Uterus (tissue), 3 donors: ENCODE measurements at regions not wholly inside any gene's neighbourhood (a gene's known extent, or its start where the extent isn't known, plus 50 kb on each side); places are given as distances from the start of the nearest gene placed in this dataset.
"Not testable (repeated sequence)": the region's sequence is repeated elsewhere in the genome, so short reads cannot be mapped to it uniquely, and the experiment has no call there.

Experiments
- DNase-seq, 2 donors: peaks; one replicate each; pipeline ENCODE4 v3.0.0-alpha.2; 2019 to 2020
- H3K27ac ChIP-seq, 2 donors: fragments of 200-600 bp; sonication (generic); 1 replicate in 1 of 2; 2 replicates in 1 of 2; pipeline ENCODE4 v1.5.1; 2016 to 2018
- H3K27me3 ChIP-seq, 2 donors: fragments of 200-600 bp; sonication (generic); one replicate each; pipeline ENCODE4 v1.5.1; 2018 to 2019; ENCODE audit warnings: control low read depth in 1 of 2
- H3K36me3 ChIP-seq, 2 donors: fragments of 200-600 bp; sonication (generic); one replicate each; pipeline ENCODE4 v1.5.1; 2019; ENCODE audit warnings: control low read depth in 1 of 2
- H3K4me1 ChIP-seq, 2 donors: fragments of 200-600 bp; sonication (generic); one replicate each; pipeline ENCODE4 v1.5.1; 2018 to 2019; ENCODE audit warnings: control low read depth in 1 of 2
- H3K4me3 ChIP-seq, 2 donors: fragments of 200-600 bp; sonication (generic); 1 replicate in 1 of 2; 2 replicates in 1 of 2; pipeline ENCODE4 v1.5.1; 2018 to 2019; ENCODE audit warnings: mild to moderate bottlenecking in 1 of 2
- H3K9me3 ChIP-seq, 2 donors: fragments of 200-600 bp; sonication (generic); one replicate each; pipeline ENCODE4 v1.5.1; 2019; ENCODE audit warnings: control low read depth in 1 of 2
- CTCF ChIP-seq, 4 experiments: fragments of 200-600 bp in 2 of 4; fragments of 450-650 bp in 2 of 4; sonication (generic) in 2 of 4; IDR thresholded peaks; one replicate each; pipeline ENCODE4 v1.5.1; 2016 to 2019; ENCODE audit warnings: antibody characterized with exemption in 4 of 4, mild to moderate bottlenecking in 2 of 4, moderate library complexity in 1 of 4
- POLR2A ChIP-seq, 2 donors: fragments of 450-650 bp; IDR thresholded peaks; one replicate each; pipeline ENCODE4 v1.6.1; 2016; ENCODE audit warnings: antibody characterized with exemption in 2 of 2, mild to moderate bottlenecking in 1 of 2, moderate library complexity in 1 of 2
- intact Hi-C: fragments of 100-400 bp; cut with DNase I; formaldehyde crosslinking; loops from one replicate; pipeline ENCODE4 v1.15.1; 2023; ENCODE audit warnings: low total_unique reads
- donor health status: DM: yes; HTN: yes; CAD: no.

- DNase-seq = no peak
- H3K27me3 ChIP-seq = no peaks in the 10 kb centered on the region
- H3K4me1 ChIP-seq = no peaks in the 10 kb centered on the region
- H3K27ac ChIP-seq = no peak overlapping the region
- intact Hi-C loops = no loop called here
- no peaks in the 10 kb centered on the region for H3K9me3 ChIP-seq
- no peaks in the 10 kb centered on the region for H3K36me3 ChIP-seq
- no peak overlapping the region for H3K4me3 ChIP-seq
- no peak for TF ChIP-seq POLR2A (IDR thresholded peaks at IDR 0.05)
- TF ChIP-seq CTCF (IDR thresholded peaks at IDR 0.05) = no peak
These were observed 621.5 kb upstream of the LUZP2 start for GRCh38 chr11:23875176-23875850.

GRCh38 chr11:23883426-23884048 lies 613.3 kb upstream of the LUZP2 start:
- H3K27me3 ChIP-seq, intact Hi-C loops, H3K4me3 ChIP-seq, H3K36me3 ChIP-seq, H3K27ac ChIP-seq, H3K9me3 ChIP-seq, H3K4me1 ChIP-seq, DNase-seq: not testable (repeated sequence)

GRCh38 chr11:23884341-23884740 lies 612.5 kb upstream of the LUZP2 start:
- no peak overlapping the region for H3K27ac ChIP-seq
- no peak for TF ChIP-seq CTCF (IDR thresholded peaks at IDR 0.05)
- TF ChIP-seq POLR2A (IDR thresholded peaks at IDR 0.05) = no peak
- intact Hi-C loops = no loop called here
- no peaks in the 10 kb centered on the region for H3K9me3 ChIP-seq
- no peaks in the 10 kb centered on the region for H3K36me3 ChIP-seq
- no peak for DNase-seq
- H3K4me1 ChIP-seq = no peaks in the 10 kb centered on the region
- H3K27me3 ChIP-seq = no peaks in the 10 kb centered on the region
- H3K4me3 ChIP-seq = no peak overlapping the region

GRCh38 chr11:23885801-23886200 lies 611.1 kb upstream of the LUZP2 start:
- intact Hi-C loops = no loop called here
- H3K36me3 ChIP-seq = no peaks in the 10 kb centered on the region

GRCh38 chr11:23887122-23887521 lies 609.7 kb upstream of the LUZP2 start:
- H3K27me3 ChIP-seq, H3K36me3 ChIP-seq, H3K27ac ChIP-seq, intact Hi-C loops, H3K9me3 ChIP-seq, H3K4me3 ChIP-seq, DNase-seq, H3K4me1 ChIP-seq: not testable (repeated sequence)

More at GRCh38 chr11:23885801-23886200, 611.1 kb upstream of the LUZP2 start:
- Histone ChIP-seq H3K9me3 (no peaks in the 10 kb centered on the region), H3K4me3 (no peak overlapping the region), H3K4me1 (no peaks in the 10 kb centered on the region), H3K27ac (no peak overlapping the region), H3K27me3 (no peaks in the 10 kb centered on the region)
- no peak for DNase-seq
- TF ChIP-seq POLR2A (IDR thresholded peaks at IDR 0.05) (no peak), CTCF (IDR thresholded peaks at IDR 0.05) (no peak)

- H3K36me3 ChIP-seq = no peaks in the 10 kb centered on the region
- intact Hi-C loops = no loop called here
- H3K27ac ChIP-seq = no peak overlapping the region
- DNase-seq = no peak
- H3K9me3 ChIP-seq = no peaks in the 10 kb centered on the region
- no peaks in the 10 kb centered on the region for H3K27me3 ChIP-seq
- H3K4me3 ChIP-seq = no peak overlapping the region
- TF ChIP-seq POLR2A (IDR thresholded peaks at IDR 0.05) = no peak
- no peak for TF ChIP-seq CTCF (IDR thresholded peaks at IDR 0.05)
- H3K4me1 ChIP-seq = no peaks in the 10 kb centered on the region
These were observed 603.7 kb upstream of the LUZP2 start for GRCh38 chr11:23893126-23893525.
